ENCODE measurements at regions not wholly inside any gene's neighbourhood (a gene's known extent, or its start where the extent isn't known, plus 50 kb on each side); places are given as distances from the start of the nearest gene placed in this dataset.
A peak's percentile ranks its signal among the peaks of the same experiment; 100 is the strongest.

GRCh38 chr12:125766091-125766490, 700.9 kb downstream of the AACS start:
- H3K4me3 ChIP-seq (replicated peaks in 1 of 2; ENCODE audit: low read depth in 2 of 2, low read length in 2 of 2), result no peak overlapping the region
- DNase-seq (ENCODE audit: low read depth in 2 of 2), result no peak
- no peak for TF ChIP-seq CTCF (IDR thresholded peaks at IDR 0.05; ENCODE audit: low read depth, low read length)

GRCh38 chr12:125772403-125772802, 707.2 kb downstream of the AACS start:
- no peak overlapping the region for H3K4me3 ChIP-seq (replicated peaks in 1 of 2; ENCODE audit: low read depth in 2 of 2, low read length in 2 of 2)
- DNase-seq (ENCODE audit: low read depth in 2 of 2), result no peak
- no peak for TF ChIP-seq CTCF (IDR thresholded peaks at IDR 0.05; ENCODE audit: low read depth, low read length)

DNA sequence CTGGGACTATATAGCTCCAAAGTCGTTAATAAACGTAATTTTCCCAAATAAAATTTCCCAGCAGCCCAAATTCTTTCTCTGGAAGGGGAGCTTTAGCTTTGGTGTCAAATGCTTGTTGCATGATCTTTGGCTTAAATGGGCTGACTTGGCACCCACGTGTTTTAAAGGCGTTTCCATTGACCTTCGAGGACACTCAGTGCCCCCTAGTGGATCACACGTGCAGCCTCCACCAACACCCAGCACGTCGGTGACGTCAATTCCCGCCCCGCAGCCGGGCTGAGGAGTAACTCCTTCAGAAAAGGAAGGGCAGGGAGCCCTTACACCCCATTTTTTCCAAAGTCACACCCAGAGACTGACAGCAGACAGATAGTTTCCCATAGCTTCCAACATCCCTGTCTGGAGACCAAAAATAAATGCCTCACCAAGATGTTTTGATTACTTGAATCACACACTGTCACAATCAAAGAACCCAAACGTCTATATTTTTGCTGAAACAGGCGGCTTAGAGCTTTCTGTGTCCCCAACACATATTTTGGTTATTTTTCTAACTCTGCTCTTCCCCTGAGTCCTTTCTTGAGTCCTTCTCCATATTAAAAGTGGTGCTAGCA, 707.9 kb downstream of the AACS start:
- TF ChIP-seq CTCF (IDR thresholded peaks at IDR 0.05; ENCODE audit: low read depth, low read length), result no peak
- no peak overlapping the region for H3K4me3 ChIP-seq (replicated peaks in 1 of 2; ENCODE audit: low read depth in 2 of 2, low read length in 2 of 2)
- peak in 1 of 2 donors; percentile 5 for DNase-seq (ENCODE audit: low read depth in 2 of 2)

DNA sequence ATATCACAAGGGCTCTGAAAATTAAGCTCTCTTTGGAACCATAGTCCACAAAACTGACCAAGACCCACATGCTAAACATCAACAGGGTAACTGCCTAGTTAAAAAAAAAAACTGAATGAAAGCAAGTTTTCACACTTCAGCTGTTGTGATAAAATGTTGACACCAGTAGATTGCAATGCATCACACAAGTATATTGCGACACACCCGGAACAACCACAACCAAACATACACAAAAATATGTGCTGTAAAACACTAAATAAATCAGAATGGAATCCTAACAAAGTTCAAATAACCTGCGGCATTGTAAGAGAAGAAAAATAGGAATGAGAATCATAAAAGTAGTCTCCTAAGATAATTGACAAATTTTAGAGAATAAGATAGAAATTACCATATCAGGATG, 710.3 kb downstream of the AACS start:
- no peak overlapping the region for H3K4me3 ChIP-seq (replicated peaks in 1 of 2; ENCODE audit: low read depth in 2 of 2, low read length in 2 of 2)
- no peak for TF ChIP-seq CTCF (IDR thresholded peaks at IDR 0.05; ENCODE audit: low read depth, low read length)

DNA sequence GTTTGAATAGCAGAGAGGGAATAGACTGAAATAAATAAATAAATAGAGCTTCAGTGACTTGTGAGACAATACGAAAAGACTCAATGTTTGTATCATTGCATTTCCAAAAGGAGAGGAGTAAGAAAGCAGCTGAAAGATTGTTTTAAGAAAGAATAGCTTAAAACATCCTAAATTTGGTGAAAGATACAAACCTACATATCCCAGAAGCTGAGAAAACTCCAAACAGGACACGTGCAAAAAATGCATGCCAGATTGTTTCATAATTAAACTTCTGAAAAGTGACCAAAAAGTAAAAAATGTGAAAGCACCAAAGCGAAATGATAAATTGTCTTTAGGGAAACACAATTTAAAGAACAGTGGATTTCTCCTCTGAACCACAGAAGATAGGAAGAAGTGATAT, 711.0 kb downstream of the AACS start:
- no peak overlapping the region for H3K4me3 ChIP-seq (replicated peaks in 1 of 2; ENCODE audit: low read depth in 2 of 2, low read length in 2 of 2)
- no peak for DNase-seq (ENCODE audit: low read depth in 2 of 2)
- no peak for TF ChIP-seq CTCF (IDR thresholded peaks at IDR 0.05; ENCODE audit: low read depth, low read length)

More for the DNA sequence above, 710.3 kb downstream of the AACS start:
- DNase-seq (ENCODE audit: low read depth in 2 of 2), result no peak

DNA sequence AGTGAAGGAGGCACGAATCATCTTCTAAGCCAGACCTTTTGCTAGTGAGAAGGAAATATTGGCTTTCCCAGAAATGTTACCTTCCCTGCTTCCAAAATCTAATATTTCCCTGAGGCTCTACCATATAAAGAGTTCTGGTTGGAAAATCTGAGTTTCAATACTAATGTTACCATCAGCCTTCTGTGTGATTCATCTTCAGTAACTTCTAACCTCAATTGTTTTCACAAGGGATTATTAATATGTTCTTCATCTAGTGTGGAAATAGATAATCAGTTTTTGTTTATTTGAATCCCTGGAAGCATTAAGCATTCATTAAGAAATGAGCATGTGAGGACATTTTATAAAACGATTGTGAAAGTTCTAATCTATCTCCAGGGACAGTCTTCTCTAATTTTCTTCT, 720.9 kb downstream of the AACS start:
- TF ChIP-seq CTCF (IDR thresholded peaks at IDR 0.05; ENCODE audit: low read depth, low read length), result no peak
- no peak for DNase-seq (ENCODE audit: low read depth in 2 of 2)
- H3K4me3 ChIP-seq (replicated peaks in 1 of 2; ENCODE audit: low read depth in 2 of 2, low read length in 2 of 2), result no peak overlapping the region

- DNase-seq (ENCODE audit: low read depth in 2 of 2), result peak in 1 of 2 donors; percentile 18
- no peak for TF ChIP-seq CTCF (IDR thresholded peaks at IDR 0.05; ENCODE audit: low read depth, low read length)
- H3K4me3 ChIP-seq (replicated peaks in 1 of 2; ENCODE audit: low read depth in 2 of 2, low read length in 2 of 2), result no peak overlapping the region
Measured at GRCh38 chr12:125794401-125794800, 729.2 kb downstream of the AACS start.

Data from cardiac fibroblast (primary cell).